Right lobe of liver (tissue), 4 donors: ENCODE measurements at regions not wholly inside any gene's neighbourhood (a gene's known extent, or its start where the extent isn't known, plus 50 kb on each side); places are given as distances from the start of the nearest gene placed in this dataset.

Experiments
- POLR2A ChIP-seq: fragments of 450-650 bp; IDR thresholded peaks from one replicate; pipeline ENCODE4 v1.6.1; 2017; ENCODE audit warnings: antibody characterized with exemption, mild to moderate bottlenecking
- TF ChIP-seq, protein P1 (sequence below), 4 donors: fragments of 200-600 bp in 3 of 4; fragments of 450-650 bp in 1 of 4; IDR thresholded peaks; one replicate each; pipeline versions ENCODE4 v1.5.1 to v1.8.0; 2016 to 2022; ENCODE audit warnings: antibody characterized with exemption in 4 of 4, mild to moderate bottlenecking in 2 of 4
- donor health status: DM: no; HTN: no; CAD: no.
- donor health status: DM: no; HTN: no; CAD: no.
- donor health status: DM: no; HTN: yes; CAD: no.

DNA sequence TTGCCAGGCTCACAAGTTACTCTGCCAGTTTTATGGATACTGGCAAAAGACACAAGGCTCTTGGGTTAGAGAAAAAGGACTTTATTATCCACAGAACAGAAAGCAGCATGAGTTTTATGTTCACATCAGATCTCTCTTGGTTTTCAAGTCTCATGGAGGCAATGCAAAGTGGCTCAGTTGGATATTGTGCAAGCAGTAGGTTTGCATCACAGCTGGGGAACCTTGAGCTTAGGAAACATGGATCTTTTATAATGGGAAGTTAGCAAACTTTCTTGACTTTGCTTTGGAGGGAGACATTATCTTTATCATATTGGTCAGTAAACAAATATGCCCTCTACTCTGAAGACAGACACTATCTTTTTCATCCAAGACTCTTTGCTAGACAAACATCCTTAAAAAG, 109.2 kb upstream of the GRPR start:
- TF ChIP-seq, protein P1, sequence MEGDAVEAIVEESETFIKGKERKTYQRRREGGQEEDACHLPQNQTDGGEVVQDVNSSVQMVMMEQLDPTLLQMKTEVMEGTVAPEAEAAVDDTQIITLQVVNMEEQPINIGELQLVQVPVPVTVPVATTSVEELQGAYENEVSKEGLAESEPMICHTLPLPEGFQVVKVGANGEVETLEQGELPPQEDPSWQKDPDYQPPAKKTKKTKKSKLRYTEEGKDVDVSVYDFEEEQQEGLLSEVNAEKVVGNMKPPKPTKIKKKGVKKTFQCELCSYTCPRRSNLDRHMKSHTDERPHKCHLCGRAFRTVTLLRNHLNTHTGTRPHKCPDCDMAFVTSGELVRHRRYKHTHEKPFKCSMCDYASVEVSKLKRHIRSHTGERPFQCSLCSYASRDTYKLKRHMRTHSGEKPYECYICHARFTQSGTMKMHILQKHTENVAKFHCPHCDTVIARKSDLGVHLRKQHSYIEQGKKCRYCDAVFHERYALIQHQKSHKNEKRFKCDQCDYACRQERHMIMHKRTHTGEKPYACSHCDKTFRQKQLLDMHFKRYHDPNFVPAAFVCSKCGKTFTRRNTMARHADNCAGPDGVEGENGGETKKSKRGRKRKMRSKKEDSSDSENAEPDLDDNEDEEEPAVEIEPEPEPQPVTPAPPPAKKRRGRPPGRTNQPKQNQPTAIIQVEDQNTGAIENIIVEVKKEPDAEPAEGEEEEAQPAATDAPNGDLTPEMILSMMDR (IDR thresholded peaks at IDR 0.05) = no peak
- TF ChIP-seq POLR2A = no peak
